Keratinocyte (primary cell): ENCODE measurements at regions not wholly inside any gene's neighbourhood (a gene's known extent, or its start where the extent isn't known, plus 50 kb on each side); places are given as distances from the start of the nearest gene placed in this dataset.

Experiments used
- DNase-seq: peaks from one replicate; pipeline ENCODE4 v3.0.0-alpha.2; 2011; ENCODE audit warnings: low read depth, missing footprints, low spot score
- FAIRE-seq: peaks from 2 replicates; lab custom pipeline; 2011; peaks lifted over from hg19 to GRCh38; lab: Jason Lieb, UNC
- H2AFZ ChIP-seq: 2 replicates; pipeline ENCODE4 v1.6.0; 2012; ENCODE audit warnings: low read length, control low read depth, inconsistent platforms; ENCODE audit not compliant: control insufficient read depth
- H3K27ac ChIP-seq: 2 replicates; pipeline ENCODE4 v1.5.1; 2011; ENCODE audit warnings: low read length; ENCODE audit not compliant: control insufficient read depth, insufficient read depth
- H3K27me3 ChIP-seq: 3 replicates; pipeline ENCODE4 v1.6.0; 2011; ENCODE audit warnings: low read length; ENCODE audit not compliant: control insufficient read depth, insufficient read depth; ENCODE audit errors: extremely low read depth
- H3K36me3 ChIP-seq, 2 experiments: 2 replicates in 1 of 2; 3 replicates in 1 of 2; pipeline ENCODE4 v1.5.1; 2011; ENCODE audit warnings: low read length in 2 of 2, mild to moderate bottlenecking in 1 of 2; ENCODE audit not compliant: control insufficient read depth in 2 of 2, insufficient read depth in 2 of 2; ENCODE audit errors: extremely low read depth in 1 of 2
- H3K4me1 ChIP-seq: 3 replicates; pipeline ENCODE4 v1.5.1; 2011; ENCODE audit warnings: low read length; ENCODE audit not compliant: control insufficient read depth, insufficient read depth; ENCODE audit errors: extremely low read depth
- H3K4me2 ChIP-seq: 3 replicates; pipeline ENCODE4 v1.6.0; 2011; ENCODE audit warnings: low read depth, low read length; ENCODE audit not compliant: control insufficient read depth, insufficient read depth; ENCODE audit errors: extremely low read depth
- H3K4me3 ChIP-seq, 3 experiments: fragments of 200-600 bp in 1 of 3; sonication (generic) in 1 of 3; 2 replicates in 2 of 3; 3 replicates in 1 of 3; pipeline ENCODE4 v1.5.1; 2011 to 2016; ENCODE audit warnings: low read length in 3 of 3, mild to moderate bottlenecking in 3 of 3, control low read depth in 2 of 3, inconsistent platforms in 1 of 3, low read depth in 1 of 3, mixed read lengths in 1 of 3, mixed run types in 1 of 3, moderate library complexity in 1 of 3; ENCODE audit not compliant: control insufficient read depth in 2 of 3, insufficient read depth in 2 of 3; ENCODE audit errors: extremely low read depth in 1 of 3
- H3K79me2 ChIP-seq: 2 replicates; pipeline ENCODE4 v1.6.0; 2012; ENCODE audit warnings: low read length; ENCODE audit not compliant: control insufficient read depth, insufficient read depth
- H3K9ac ChIP-seq: 3 replicates; pipeline ENCODE4 v1.6.0; 2011; ENCODE audit warnings: low read length; ENCODE audit not compliant: control insufficient read depth, insufficient read depth; ENCODE audit errors: extremely low read depth
- H3K9me1 ChIP-seq: 3 replicates; pipeline ENCODE4 v1.6.0; 2011; ENCODE audit warnings: low read length; ENCODE audit not compliant: control insufficient read depth, insufficient read depth; ENCODE audit errors: extremely low read depth
- H3K9me3 ChIP-seq: 2 replicates; pipeline ENCODE4 v1.5.1; 2012; ENCODE audit warnings: low read depth, low read length; ENCODE audit not compliant: control insufficient read depth
- H4K20me1 ChIP-seq: 3 replicates; pipeline ENCODE4 v1.6.0; 2011; ENCODE audit warnings: low read length; ENCODE audit not compliant: control insufficient read depth, insufficient read depth; ENCODE audit errors: extremely low read depth
- CTCF ChIP-seq, 3 experiments: IDR thresholded peaks in 1 of 3; conservative IDR thresholded peaks in 1 of 3; optimal IDR thresholded peaks in 1 of 3; 2 replicates in 2 of 3; 3 replicates in 1 of 3; pipeline versions ENCODE3 to v1.5.1; 2011; ENCODE audit warnings: low read length in 3 of 3, mild to moderate bottlenecking in 3 of 3, moderate library complexity in 2 of 3, control low read depth in 1 of 3, inconsistent platforms in 1 of 3; ENCODE audit not compliant: insufficient read depth in 2 of 3; ENCODE audit errors: extremely low read depth in 1 of 3
- EZH2 ChIP-seq: IDR thresholded peaks from one replicate; pipeline ENCODE4 v1.6.1; 2012; ENCODE audit warnings: inconsistent platforms, mild to moderate bottlenecking, low read length, moderate library complexity
- dilution Hi-C: fragments of 300-500 bp; cut with MboI; formaldehyde crosslinking; loops from one replicate; pipeline ENCODE4 v1.7.0; 2020; ENCODE audit warnings: low sequenced_read_pairs; ENCODE audit not compliant: extremely low pct_ligation_motif_present

- dilution Hi-C loops, result no loop called here
- Histone ChIP-seq H2AFZ (no peak overlapping the region), H3K79me2 (no peaks in the 10 kb centered on the region), H3K9me3 (no peaks in the 10 kb centered on the region), H3K36me3 (no peaks in the 10 kb centered on the region), H3K27ac (no peak overlapping the region), H4K20me1 (no peaks in the 10 kb centered on the region), H3K4me1 (no peaks in the 10 kb centered on the region), H3K9me1 (no peaks in the 10 kb centered on the region), H3K9ac (no peak overlapping the region), H3K4me3 (no peak overlapping the region), H3K27me3 (no peaks in the 10 kb centered on the region), H3K4me2 (no peak overlapping the region)
- DNase-seq (no peak), FAIRE-seq (no peak)
- TF ChIP-seq EZH2 (no peak), CTCF (optimal IDR thresholded peaks at IDR 0.05 in 1 of 3, IDR thresholded peaks at IDR 0.05 in 1 of 3, conservative IDR thresholded peaks at IDR 0.05 in 1 of 3; ENCODE audit: extremely low read depth in 1 of 3, insufficient read depth in 2 of 3, low read length in 3 of 3) (no peak)
These were observed 652.6 kb downstream of the CETN3 start for GRCh38 chr5:89756955-89757354.

DNA sequence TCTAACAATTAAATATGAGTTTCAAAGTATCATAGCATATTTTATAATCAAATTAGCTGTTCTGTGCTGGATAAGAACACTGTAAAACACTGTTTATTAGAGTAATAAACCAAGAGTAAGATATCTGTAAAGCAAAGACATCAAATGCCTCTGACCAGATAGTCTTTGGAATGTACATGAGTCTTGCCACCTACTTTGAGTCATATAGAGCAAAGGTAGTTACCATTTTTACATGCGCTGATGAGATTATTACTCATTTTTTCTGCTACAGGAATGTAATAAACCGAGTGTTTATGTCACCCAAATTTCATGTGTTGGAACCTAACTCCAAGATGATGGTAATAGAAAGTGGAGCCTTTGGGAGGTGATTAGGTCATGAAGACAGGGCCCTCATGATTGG, 654.5 kb downstream of the CETN3 start:
- Histone ChIP-seq H3K4me2 (no peak overlapping the region), H3K9ac (no peak overlapping the region), H3K79me2 (no peaks in the 10 kb centered on the region), H3K36me3 (no peaks in the 10 kb centered on the region), H3K9me3 (no peaks in the 10 kb centered on the region), H3K4me1 (no peaks in the 10 kb centered on the region), H3K9me1 (no peaks in the 10 kb centered on the region), H4K20me1 (no peaks in the 10 kb centered on the region), H2AFZ (no peak overlapping the region), H3K27me3 (no peaks in the 10 kb centered on the region), H3K27ac (no peak overlapping the region), H3K4me3 (no peak overlapping the region)
- no peak for DNase-seq
- no peak for TF ChIP-seq CTCF (optimal IDR thresholded peaks at IDR 0.05 in 1 of 3, IDR thresholded peaks at IDR 0.05 in 1 of 3, conservative IDR thresholded peaks at IDR 0.05 in 1 of 3; ENCODE audit: extremely low read depth in 1 of 3, insufficient read depth in 2 of 3, low read length in 3 of 3)
- TF ChIP-seq EZH2, result no peak
- no peak for FAIRE-seq
- dilution Hi-C loops, result no loop called here
